ENCODE measurements at regions not wholly inside any gene's neighbourhood (a gene's known extent, or its start where the extent isn't known, plus 50 kb on each side); places are given as distances from the start of the nearest gene placed in this dataset.

DNA sequence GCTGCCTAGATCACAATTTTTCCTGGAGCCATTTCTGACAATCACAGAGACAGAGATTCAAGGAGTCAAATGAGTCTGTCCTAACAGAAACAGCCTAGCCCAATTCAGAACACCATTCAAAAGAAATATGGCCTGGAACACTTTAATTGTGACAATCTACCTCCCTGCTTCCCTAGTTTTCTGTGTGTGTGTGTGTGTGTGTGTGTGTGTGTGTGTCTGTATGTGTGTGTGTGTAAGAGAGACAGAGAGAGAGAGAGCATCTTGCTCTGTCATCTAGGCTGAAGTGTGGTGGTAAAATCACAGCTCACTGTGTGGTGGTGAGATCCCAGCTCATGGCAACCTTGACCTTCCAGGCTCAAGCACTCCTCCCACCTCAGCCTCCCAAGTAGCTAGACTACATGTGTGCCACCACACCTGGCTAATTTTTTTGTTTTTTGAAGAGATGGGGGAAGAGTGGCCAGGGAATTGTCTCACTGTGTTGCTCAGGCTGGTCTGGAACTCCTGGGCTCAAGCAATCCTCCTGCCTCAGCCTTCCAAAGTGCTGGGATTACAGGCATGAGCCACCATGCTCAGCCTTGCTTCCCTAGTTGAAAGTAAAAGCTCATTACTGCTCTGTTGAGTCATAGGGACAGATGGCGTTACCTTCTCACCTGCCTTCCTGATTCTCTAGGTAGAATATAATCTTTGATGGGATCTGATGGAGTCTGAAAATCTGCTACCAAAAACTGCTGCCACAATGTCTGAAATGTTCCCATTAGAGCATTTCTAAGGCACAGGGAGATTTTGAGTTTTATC, 89.6 kb upstream of the BEND6 start:
- DNase-seq (ENCODE audit: low read depth), result no peak
- TF ChIP-seq, protein P1, sequence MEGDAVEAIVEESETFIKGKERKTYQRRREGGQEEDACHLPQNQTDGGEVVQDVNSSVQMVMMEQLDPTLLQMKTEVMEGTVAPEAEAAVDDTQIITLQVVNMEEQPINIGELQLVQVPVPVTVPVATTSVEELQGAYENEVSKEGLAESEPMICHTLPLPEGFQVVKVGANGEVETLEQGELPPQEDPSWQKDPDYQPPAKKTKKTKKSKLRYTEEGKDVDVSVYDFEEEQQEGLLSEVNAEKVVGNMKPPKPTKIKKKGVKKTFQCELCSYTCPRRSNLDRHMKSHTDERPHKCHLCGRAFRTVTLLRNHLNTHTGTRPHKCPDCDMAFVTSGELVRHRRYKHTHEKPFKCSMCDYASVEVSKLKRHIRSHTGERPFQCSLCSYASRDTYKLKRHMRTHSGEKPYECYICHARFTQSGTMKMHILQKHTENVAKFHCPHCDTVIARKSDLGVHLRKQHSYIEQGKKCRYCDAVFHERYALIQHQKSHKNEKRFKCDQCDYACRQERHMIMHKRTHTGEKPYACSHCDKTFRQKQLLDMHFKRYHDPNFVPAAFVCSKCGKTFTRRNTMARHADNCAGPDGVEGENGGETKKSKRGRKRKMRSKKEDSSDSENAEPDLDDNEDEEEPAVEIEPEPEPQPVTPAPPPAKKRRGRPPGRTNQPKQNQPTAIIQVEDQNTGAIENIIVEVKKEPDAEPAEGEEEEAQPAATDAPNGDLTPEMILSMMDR (conservative IDR thresholded peaks at IDR 0.05; ENCODE audit: low read depth, low read length), result no peak
- no peak overlapping the region for H3K4me3 ChIP-seq (ENCODE audit: low read depth, low read length)

DNA sequence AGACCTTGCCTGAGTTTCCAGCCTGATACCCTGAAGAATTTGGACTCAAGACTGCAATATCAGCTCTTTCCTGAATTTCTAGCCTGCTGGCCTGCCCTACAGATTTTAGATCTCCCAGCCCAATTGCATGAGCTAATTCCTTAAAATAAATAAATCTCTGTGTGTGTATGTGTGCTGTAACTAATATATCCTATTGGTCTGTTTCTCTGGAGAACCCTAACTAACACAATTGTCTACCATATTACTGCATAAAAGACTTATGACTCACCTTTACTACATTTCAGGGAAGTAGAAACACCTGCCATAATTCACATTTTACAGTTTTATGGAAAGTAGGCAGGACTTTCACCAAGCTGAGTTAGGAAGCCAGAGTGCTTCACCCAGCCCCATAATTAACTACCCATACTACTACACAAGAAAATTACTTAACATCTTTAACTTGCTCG, 90.7 kb upstream of the BEND6 start:
- TF ChIP-seq, protein P1 (conservative IDR thresholded peaks at IDR 0.05; ENCODE audit: low read depth, low read length), result no peak
- DNase-seq (ENCODE audit: low read depth), result no peak

DNA sequence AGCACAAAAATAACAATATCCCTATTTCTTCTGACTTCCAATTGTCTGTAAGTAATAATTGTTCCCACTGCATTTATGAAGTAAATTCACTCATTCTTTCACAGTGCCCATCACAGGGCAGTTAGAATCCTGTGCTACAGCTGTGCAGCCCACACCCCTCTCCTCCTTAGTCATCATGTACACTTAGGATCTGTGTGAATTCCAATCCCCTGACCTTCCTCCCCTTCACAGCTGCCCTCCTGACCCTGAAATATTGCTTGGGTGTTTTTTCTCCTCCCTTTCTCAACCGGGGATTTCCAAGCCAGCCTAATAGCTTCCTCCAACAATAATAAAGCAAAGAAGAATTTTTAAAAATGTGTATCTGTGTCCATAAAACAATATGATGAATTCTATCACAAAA, 91.5 kb upstream of the BEND6 start:
- TF ChIP-seq, protein P1 (conservative IDR thresholded peaks at IDR 0.05; ENCODE audit: low read depth, low read length), result no peak
- no peak overlapping the region for H3K4me3 ChIP-seq (ENCODE audit: low read depth, low read length)
- DNase-seq (ENCODE audit: low read depth), result no peak

More for the DNA sequence above, 90.7 kb upstream of the BEND6 start:
- H3K4me3 ChIP-seq (ENCODE audit: low read depth, low read length), result no peak overlapping the region

DNA sequence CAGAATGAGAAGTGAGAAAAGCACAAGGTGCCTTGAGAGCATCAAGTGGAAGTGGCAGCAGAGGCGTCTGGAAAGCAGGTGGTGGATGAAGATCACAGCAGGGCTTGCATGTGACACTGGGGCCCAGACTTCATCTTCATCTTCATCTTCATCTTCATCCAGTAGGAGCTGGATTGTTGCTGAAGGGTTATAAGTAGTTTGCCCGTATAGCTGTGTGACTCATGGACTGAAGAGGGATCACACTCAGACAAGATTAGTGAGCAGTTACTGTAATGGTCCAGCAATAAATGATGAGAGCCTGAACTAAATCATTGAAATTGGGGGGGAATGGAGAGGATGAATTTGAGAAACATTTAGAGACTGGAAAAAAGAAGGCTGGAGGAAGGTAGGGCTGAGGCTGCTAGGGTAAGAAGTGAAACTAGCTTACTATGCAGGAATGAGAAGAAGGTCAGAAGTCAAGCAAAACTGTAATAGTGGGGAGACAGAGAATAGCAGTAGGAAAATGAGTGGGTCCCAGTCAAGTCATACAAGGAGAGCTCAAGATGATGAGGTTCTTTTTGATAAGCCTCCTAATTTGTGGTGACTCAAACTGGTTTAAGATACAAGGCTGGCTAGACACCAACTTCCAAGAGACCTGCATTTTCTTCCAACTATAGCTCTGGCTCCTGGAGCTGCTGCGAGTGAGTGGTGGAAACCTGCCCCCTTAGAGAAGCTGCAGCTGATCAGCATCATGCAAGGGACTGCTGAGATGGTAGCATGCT, 92.3 kb upstream of the BEND6 start:
- no peak overlapping the region for H3K4me3 ChIP-seq (ENCODE audit: low read depth, low read length)
- DNase-seq (ENCODE audit: low read depth), result no peak
- TF ChIP-seq, protein P1 (conservative IDR thresholded peaks at IDR 0.05; ENCODE audit: low read depth, low read length), result no peak

DNA sequence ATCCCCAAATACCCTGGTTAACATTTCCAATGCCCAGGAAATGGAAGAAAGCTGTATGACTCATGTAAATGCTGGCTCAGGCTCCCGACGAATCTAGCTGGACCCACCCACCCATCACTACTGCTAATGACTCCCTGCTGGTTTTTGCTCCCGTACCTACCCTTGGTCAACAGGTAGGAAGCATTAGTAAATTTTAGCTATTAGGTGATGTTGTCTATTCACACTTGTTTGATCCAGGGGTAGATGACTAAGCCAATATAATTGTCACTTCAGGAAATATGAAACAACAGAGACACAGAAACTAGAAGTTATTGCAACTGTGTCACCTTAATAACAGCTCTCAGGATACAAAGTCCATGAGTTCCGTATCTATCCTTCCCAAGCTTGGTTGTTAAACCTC, 94.4 kb upstream of the BEND6 start:
- TF ChIP-seq, protein P1 (conservative IDR thresholded peaks at IDR 0.05; ENCODE audit: low read depth, low read length), result no peak
- no peak for DNase-seq (ENCODE audit: low read depth)
- H3K4me3 ChIP-seq (ENCODE audit: low read depth, low read length), result no peak overlapping the region

DNA sequence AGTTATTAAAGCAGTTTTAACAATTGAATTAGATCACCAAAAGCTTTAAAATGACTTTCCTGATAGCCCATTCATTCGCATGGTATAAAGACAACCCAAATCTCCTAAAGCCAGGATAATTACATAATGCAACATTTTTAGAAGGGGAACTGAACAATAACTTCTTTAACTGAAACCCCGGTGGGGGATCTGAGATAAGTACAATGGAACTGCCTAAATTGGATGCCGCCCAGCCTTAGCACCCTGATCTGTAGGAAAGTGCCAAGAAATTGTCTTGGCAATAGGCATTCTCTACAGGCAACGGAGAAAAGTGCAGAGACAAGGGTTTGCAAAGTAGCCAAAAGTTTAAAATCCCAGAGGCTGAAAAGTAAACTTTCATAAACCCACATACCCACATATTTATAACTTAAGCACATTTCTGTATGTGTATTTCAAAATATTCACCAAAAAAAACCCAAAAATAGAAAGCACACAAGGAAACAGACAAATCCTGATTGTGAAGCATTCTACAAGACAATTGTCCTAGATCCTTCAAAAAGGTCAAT, 98.8 kb upstream of the BEND6 start:
- no peak for DNase-seq (ENCODE audit: low read depth)
- H3K4me3 ChIP-seq (ENCODE audit: low read depth, low read length), result no peak overlapping the region
- TF ChIP-seq, protein P1 (conservative IDR thresholded peaks at IDR 0.05; ENCODE audit: low read depth, low read length), result no peak

Measured in epithelial cell of proximal tubule (primary cell).